BE2C (cell line): ENCODE measurements at regions not wholly inside any gene's neighbourhood (a gene's known extent, or its start where the extent isn't known, plus 50 kb on each side); places are given as distances from the start of the nearest gene placed in this dataset.

Source experiments
- DNase-seq: peaks from one replicate; pipeline ENCODE4 v3.0.0-alpha.2; 2020
- H3K27me3 ChIP-seq: fragments of 250-450 bp; sonication (Bioruptor Pico); 2 replicates; pipeline ENCODE4 v1.5.1; 2020; ENCODE audit warnings: mild to moderate bottlenecking
- H3K36me3 ChIP-seq: fragments of 250-450 bp; sonication (Bioruptor Pico); 2 replicates; pipeline ENCODE4 v1.5.1; 2020; ENCODE audit warnings: mild to moderate bottlenecking
- H3K4me1 ChIP-seq: fragments of 250-450 bp; sonication (Bioruptor Pico); 2 replicates; pipeline ENCODE4 v1.5.1; 2020
- H3K4me3 ChIP-seq: 2 replicates; pipeline ENCODE4 v1.5.1; 2011; ENCODE audit warnings: low read depth, low read length
- H3K9me3 ChIP-seq: fragments of 250-450 bp; sonication (Bioruptor Pico); 2 replicates; pipeline ENCODE4 v1.5.1; 2020
- CTCF ChIP-seq: IDR thresholded peaks from 2 replicates; pipeline ENCODE4 v1.5.1; 2012; ENCODE audit warnings: mild to moderate bottlenecking, low read depth, low read length

- TF ChIP-seq CTCF, result no peak
Measured at GRCh38 chr10:52567247-52567580, 205.4 kb downstream of the MBL2 start.

GRCh38 chr10:52568309-52568708 lies 204.3 kb downstream of the MBL2 start:
- no peak for DNase-seq
- Histone ChIP-seq H3K27me3 (no peaks in the 10 kb centered on the region), H3K9me3 (no peaks in the 10 kb centered on the region), H3K4me1 (no peaks in the 10 kb centered on the region), H3K36me3 (no peaks in the 10 kb centered on the region), H3K4me3 (no peak overlapping the region)
- no peak for TF ChIP-seq CTCF

More at GRCh38 chr10:52567247-52567580, 205.4 kb downstream of the MBL2 start:
- Histone ChIP-seq H3K27me3 (no peaks in the 10 kb centered on the region), H3K9me3 (no peaks in the 10 kb centered on the region), H3K4me3 (no peak overlapping the region), H3K4me1 (no peaks in the 10 kb centered on the region), H3K36me3 (no peaks in the 10 kb centered on the region)
- DNase-seq, result no peak

GRCh38 chr10:52570490-52570889 lies 202.1 kb downstream of the MBL2 start:
- Histone ChIP-seq H3K4me3 (no peak overlapping the region), H3K36me3 (no peaks in the 10 kb centered on the region), H3K9me3 (no peaks in the 10 kb centered on the region), H3K27me3 (no peaks in the 10 kb centered on the region), H3K4me1 (no peaks in the 10 kb centered on the region)
- DNase-seq, result no peak
- no peak for TF ChIP-seq CTCF

GRCh38 chr10:52571018-52571417 lies 201.6 kb downstream of the MBL2 start:
- Histone ChIP-seq H3K9me3 (no peaks in the 10 kb centered on the region), H3K27me3 (no peaks in the 10 kb centered on the region), H3K36me3 (no peaks in the 10 kb centered on the region), H3K4me1 (no peaks in the 10 kb centered on the region), H3K4me3 (no peak overlapping the region)
- no peak for DNase-seq
- TF ChIP-seq CTCF, result no peak

- no peak for DNase-seq
- Histone ChIP-seq H3K4me3 (no peak overlapping the region), H3K27me3 (no peaks in the 10 kb centered on the region), H3K9me3 (no peaks in the 10 kb centered on the region), H3K36me3 (no peaks in the 10 kb centered on the region), H3K4me1 (no peaks in the 10 kb centered on the region)
- TF ChIP-seq CTCF, result no peak
Measured at GRCh38 chr10:52571516-52572182, 200.9 kb downstream of the MBL2 start.

GRCh38 chr10:52573347-52573746 lies 199.2 kb downstream of the MBL2 start:
- H3K4me1 ChIP-seq, result no peaks in the 10 kb centered on the region
- H3K36me3 ChIP-seq, result no peaks in the 10 kb centered on the region
- H3K4me3 ChIP-seq, result no peak overlapping the region
- H3K9me3 ChIP-seq, result no peaks in the 10 kb centered on the region
- no peak for DNase-seq
- no peak for TF ChIP-seq CTCF
- H3K27me3 ChIP-seq, result no peaks in the 10 kb centered on the region
